NCI-H1105 (cell line): ENCODE measurements at regions not wholly inside any gene's neighbourhood (a gene's known extent, or its start where the extent isn't known, plus 50 kb on each side); places are given as distances from the start of the nearest gene placed in this dataset.
"Not testable (repeated sequence)": the region's sequence is repeated elsewhere in the genome, so short reads cannot be mapped to it uniquely, and the experiment has no call there.

Experiments used
- DNase-seq: peaks from one replicate; lab custom pipeline; 2025; lab: John Stamatoyannopoulos, UW

DNA sequence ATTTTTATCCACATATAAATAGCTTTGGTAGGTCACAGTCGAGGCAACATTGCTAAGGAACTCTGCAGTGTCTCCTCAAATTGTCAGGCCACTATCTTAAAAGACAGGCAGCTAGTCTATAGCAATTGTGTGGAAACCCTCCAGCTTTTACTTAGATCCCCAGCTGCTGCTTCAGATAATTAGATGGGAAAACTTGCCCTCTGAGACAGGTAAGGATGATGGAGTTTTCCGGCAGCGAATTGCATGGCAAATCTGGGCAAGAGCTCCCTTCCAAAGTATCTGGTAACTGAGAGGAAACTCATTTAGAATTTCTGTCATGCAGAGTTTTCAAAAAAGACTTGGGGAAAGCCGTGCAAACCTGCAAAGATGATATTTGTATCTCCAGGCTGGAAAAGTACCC, 886.2 kb downstream of the UQCRFS1 start:
- no peak for DNase-seq

DNA sequence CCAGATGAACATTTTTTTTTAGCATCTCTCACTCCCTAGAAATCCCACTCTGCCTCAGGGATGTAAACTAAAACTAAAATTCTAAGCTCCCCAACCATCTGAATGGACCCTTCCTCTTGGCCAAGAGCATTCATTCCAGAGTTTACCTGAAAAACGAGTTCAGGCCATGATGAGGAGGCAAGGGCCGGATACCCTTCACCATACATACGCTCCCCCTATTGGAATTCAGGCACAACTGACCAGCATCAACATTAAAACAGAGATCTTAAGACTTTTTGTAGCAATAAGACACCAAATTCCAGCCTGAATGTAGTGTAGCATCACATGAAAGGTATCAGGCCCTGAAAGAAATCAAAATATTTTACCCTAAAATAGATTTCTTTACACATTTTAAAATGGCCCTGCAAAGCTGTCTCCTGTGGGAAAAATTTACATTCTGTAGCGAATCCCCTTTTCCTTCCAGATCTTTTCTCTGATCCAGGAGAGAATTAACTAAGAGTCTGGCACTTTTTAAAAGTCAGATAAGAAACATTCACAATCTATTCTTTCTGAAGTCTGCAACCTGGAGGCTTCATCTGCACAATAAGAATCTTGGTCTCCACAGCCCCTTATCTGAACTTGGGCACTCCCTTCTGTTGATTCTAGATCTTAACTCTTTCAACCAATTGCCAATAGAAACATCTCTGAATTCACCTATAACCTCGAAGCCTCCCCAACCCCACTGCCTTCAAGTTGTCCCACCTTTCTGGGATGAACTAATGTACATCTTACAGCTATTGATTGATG, 888.5 kb downstream of the UQCRFS1 start:
- no peak for DNase-seq

DNA sequence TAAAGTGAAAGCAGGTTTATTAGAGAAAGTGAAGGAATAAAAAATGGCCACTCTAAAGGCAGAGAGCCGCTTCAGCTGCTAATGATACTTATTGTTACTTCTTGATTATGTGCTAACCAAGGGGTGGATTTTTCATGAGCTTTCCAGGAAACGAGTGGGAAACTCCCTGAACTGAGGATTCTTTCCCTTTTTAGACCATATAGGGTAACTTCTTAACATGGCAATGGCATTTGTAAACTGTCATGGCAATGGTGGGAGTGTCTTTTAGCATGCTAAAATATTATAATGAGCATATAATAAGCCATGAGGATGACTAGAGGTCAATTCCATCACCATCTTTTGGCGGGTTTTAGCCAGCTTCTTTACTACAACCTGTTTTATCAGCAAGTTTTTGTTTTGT, 890.0 kb downstream of the UQCRFS1 start:
- DNase-seq: no peak

DNA sequence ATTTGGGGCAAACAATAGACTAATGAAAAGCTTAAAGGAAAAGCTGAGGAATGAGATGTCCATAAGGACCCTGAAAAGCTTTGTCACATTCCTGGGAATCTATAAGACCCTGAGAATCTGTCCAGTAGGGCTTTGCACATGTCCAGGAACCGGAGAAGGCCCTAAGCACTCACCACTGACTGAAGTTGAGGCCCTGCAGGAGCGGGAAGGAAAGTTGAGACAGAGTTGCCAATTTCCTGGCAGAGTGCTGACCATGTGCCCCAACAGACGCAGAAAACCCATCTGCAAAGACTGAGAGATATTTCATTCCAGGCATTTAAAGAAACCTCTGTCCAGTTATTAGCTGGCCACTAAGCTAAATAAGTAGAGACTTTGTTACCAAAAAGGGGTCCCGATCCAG, 890.5 kb downstream of the UQCRFS1 start:
- no peak for DNase-seq

DNA sequence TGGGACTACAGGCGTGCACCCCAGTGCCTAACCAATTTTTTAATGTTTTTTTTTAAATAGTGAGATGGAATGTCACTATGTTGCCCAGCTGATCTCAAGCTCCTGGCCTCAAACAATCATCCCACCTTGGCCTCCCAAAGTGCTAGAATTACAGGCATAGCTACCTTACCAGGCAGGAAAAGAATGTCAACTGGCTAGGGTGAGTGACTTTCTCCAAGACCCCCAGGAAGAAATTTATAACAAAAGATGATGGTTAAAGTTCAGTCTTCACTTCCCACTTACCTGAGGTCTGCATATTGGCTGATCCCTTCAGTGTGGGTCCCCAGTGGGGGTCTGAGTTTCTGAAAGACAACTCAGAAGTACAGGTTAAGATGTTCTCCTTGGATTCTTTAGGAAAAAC, 893.0 kb downstream of the UQCRFS1 start:
- no peak for DNase-seq

DNA sequence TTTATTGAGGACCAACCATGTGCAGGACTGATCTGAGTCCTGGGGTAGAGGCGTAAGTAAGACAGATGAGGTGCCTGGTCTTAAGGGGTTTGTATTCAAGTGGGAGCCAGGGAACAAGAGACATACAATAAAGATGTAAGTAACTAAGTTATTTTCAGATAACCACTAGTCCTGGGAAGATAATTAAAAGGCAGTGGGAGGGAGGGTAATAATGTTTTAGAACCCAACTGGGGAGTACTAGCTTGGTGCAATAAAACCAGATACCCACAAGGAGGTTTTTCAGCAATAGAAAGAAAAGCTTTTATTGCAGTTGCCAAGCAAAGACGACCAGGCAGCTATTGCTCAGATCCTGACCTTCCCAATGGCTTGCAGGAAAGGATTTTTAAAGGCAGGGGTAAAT, 893.7 kb downstream of the UQCRFS1 start:
- DNase-seq: no peak

DNA sequence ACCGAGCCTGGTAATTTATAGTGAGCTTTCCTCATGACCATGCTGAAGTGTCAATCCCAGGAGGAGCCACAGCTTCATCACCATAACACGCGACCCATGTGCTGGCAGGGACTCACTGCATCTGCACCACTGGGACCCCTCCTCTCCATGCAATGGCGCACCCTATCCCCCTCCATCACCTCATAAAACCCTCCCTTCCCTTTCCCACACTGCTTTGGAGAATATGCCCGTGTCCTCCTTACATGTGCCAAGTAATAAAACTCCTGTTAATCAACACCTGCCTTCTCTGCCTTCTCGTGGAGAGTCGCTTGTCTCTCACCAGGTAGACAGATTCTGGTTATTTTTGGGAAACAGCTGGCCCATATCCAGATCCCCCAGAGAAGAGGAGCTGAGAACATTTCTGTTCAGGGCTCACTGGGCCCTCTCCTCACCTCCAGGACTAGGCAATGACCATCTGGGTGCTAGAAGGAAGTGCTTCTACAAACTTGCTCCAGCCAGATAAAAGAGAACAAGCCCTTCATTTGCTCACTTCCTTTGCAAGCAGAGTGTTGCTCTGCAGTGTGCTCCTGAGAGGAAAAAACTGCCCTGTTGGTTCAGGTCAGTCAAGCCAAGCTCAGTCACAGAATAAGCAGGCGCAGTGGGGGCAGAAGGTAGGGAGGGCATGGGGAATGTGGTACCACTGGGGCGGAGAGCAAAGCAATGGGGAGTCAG, 894.3 kb downstream of the UQCRFS1 start:
- DNase-seq: no peak

DNA sequence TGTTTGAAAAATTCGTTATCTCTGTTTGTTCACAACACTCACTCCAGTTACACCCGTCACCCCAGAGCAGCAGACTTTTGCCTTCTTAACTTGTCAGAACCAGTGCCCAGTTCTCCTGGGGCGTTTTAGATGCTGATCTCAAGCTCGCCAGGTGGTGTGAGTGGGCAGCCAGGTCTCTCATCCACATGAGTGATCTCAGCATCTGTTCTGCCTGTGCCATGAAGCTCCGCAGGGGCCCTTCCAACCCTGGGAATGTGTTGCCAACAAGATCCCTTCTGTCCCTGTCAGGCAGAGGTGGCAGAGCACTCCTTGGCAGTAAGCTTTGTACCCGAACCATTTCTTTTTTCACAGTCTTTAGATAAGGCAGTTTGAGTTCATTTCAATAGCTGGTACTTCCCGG, 896.5 kb downstream of the UQCRFS1 start:
- no peak for DNase-seq

DNA sequence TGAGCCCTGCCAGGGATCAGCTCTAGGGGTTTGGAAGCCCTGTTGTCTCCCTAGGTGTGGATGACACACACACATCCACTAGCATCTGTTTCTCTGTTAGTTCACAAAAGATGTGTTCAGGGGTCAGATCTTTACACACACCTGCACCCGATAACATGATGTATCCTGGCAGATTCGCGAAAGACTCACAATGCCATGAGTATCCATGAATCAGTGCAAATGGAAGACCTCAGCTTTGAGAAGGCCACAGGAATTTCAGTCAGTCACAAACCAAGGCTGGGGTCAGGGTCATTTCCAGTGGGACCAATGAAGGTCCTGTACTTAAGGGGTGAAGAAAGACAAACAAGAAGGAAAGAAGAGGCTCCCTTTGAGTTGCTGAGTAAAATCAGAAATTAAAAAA, 898.2 kb downstream of the UQCRFS1 start:
- DNase-seq: no peak

DNA sequence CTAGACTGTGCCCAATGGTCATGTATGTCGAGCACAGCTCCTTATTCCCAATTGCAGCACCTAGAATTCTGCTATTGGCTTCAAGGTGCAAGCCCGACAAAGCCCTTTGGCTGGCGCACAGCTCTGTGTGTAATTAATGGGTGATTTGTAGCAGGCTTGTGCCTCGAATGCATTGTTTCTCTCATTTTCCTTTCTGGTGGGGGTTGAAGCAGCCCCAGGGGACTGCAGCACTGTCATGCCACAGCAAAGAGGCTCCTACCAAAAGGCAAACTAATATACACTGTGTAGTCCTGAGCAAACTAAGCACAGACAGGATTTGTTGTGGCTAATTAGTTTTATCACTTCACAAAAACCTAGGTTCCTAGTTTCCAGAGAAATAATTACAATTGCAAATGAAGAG, 898.7 kb downstream of the UQCRFS1 start:
- no peak for DNase-seq

DNA sequence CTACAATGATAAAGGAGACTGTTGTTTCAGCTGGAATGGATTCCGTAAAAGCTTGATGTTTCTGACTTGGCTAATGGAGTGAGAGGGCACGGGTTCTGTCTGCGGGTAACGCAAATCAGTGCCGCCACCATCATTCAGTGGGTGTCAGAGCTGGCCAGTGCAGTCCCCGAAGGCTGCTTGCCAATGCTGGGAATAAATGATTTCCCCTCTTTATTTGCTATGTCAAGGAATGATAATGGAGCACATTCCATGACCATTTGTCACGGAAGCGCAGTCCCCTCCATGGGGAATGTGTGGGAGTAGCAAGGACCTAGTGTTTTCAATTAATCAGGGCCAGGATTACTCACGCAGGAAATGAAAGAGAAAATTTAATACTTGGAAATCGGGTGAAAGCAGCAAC, 899.3 kb downstream of the UQCRFS1 start:
- no peak for DNase-seq

DNA sequence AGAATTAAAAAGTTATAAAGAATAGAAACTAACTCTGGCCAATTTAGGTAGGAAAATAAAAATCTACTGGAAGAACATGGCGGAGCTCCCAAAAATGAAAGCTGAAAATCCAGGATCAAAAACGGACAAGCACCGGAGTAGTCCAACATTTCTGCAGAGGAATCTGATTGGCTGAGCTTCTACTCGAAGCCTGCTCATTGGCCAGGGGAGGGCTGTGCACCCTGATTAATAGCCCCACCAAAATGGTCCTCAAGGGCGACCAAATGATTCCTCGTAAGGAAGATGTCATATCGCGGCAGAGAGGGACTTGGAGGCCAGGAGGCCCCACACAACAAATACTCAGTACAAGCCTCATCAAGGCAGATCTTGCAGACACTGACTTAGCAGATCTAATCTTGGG, 900.7 kb downstream of the UQCRFS1 start:
- DNase-seq: no peak

DNA sequence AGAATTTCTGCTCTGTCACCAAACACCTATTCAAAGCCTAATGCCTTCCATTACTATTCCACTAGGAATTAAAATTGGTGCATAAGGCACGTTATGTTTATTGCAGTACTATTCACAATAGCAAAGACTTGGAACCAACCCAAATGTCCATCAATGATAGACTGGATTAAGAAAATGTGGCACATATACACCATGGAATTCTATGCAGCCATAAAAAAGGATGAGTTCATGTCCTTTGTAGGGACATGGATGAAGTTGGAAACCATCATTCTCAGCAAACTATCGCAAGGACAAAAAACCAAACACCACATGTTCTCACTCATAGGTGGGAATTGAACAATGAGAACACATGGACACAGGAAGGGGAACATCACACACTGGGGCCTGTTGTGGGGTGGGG, 902.1 kb downstream of the UQCRFS1 start:
- not testable (repeated sequence) for DNase-seq

DNA sequence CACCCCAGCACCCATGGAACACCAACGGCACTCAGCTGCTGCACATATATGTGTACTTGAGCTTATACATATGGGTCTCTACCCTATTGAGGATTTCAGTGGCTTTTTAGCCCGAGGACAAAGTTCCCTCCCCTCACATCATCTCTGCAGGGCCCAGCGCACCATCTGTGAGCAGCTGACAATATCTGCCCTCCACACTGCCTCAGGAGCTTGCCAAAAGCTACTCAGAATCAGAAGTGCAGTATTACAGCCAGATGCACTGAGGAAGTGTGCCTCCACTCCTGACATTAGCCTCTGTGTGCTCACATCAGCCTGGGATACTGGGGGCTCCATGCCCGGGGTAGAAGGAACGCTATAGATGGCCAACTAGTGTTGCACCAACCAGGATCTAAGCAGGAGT, 903.9 kb downstream of the UQCRFS1 start:
- no peak for DNase-seq

DNA sequence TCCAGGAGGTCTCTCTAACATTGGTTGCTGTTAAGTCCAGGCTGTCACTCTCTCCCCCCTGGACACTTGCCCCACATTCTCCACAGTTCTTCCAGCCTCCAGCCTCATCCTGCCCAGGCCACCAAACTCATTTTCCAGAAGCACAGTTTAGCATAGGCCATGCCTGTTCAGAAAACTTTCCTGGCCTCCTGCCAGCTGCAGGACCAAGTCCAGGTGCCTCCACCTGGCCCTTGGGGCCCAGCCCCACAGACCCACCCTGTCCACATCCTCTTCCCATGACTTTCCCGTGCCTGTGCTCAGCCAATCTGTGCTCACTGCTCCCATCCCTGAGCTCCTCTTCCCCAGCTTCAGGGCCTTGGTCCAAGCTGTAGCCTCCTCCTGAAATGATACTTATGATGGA, 905.0 kb downstream of the UQCRFS1 start:
- no peak for DNase-seq

DNA sequence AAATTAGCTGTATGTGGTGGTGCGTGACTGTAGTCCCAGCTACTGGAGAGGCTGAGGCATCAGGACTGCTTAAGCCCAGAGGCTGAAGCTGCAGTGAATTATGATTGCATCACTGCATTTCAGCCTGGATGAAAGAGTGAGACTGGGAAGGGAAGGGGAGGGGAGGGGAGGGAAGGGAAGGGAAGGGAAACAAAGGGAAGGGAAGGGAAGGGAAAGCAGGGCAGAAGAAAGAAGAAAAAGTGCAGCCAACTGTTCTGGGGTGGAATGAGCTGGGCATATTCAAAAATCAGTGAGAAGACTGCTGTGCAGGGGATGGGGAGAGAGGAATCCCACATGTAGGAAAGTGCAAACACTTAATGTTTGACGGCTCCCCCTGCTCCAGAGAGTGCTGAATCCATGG, 905.5 kb downstream of the UQCRFS1 start:
- no peak for DNase-seq

DNA sequence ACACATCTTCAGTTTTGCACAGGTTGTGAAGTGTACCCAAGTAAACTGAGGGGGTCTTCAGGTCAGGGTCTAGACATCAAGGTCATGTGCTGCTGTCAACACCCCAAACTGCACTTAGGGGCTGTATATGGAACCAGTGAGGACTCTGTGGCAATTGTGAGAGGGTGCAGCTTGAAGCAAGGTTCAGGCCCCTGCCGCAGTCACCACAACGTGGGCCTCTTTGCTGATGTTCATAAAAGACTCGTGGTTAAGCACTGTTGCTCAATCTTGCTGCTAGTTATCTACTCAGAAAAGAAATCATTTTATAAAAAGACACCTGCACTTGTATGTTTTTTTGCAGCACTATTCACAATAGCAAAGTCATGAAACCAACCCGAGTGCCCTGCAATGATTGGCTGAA, 907.4 kb downstream of the UQCRFS1 start:
- no peak for DNase-seq

DNA sequence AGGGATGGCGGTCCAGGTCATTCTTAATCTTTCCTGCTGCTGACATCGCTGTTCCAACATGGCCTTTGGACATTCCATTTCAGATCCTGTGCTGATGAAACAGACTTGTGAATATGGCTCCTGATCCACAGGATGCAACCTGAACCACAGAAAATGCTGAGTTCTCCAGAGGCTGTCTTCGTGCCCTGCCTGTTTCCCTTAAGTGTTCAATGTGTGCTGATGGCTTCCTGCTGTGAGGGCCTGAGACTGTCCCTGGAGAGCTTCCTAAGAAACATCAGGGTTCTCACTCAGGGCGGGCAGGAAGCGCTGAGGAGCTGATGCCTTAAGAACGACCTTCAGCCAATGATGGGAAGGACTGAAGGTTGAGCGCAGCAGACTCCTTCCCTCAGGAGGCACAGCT, 909.4 kb downstream of the UQCRFS1 start:
- no peak for DNase-seq

DNA sequence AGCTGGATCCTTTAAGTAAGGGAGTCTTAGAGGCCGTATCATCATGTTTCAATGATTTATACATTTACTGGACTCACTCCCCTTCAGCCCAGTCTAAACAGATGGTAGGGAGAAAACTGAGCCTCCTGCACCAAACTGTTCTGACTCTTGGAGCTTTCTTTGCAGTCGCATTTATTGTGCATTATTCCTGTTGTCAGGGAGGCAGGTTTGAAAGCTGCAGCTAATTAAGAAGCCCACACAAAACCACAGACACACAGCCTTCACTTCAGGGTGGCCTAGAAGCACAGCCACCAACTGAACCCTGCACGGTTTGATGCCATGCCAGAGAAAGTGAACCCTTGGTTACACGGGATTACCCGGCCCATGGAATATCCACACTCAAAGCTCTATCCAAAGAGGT, 911.0 kb downstream of the UQCRFS1 start:
- no peak for DNase-seq

DNA sequence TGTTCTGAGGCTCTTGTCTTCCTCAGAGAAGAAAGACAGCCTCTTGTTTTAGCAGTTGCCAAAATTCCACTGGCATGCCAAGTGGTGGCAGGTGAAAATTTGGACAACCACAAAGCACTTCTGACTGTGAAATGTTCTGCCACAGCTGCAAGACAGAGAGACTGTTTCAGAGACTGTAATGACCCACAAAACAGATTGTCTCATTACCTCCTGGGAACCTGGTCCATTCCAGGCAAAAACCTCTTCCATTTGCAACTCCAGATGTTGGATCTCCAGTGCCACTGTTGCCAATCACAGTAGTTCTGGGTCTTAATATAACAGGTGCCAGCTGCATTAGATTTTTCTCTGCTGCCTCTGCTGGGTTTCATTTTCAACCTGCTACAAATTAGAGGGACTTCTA, 911.5 kb downstream of the UQCRFS1 start:
- no peak for DNase-seq

DNA sequence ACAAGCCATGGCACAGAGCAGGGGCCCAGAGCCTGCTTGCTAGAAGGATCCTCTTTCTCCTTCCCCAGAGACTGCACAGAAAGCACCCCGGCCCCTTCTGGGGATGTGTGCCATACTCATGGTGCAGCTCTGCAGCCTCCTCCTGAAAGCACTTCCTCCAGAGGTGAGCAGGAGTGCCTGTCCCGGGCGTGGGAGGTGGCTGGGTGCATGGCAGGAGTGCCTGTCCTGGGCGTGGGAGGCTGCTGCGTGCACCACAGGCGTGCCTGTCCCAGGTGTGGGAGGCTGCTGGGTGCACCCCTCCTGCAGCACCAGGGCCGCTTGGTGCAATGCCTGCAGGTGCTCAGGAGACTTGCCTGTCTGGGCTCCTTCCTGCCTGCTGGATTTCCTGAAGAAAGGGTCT, 913.3 kb downstream of the UQCRFS1 start:
- no peak for DNase-seq

DNA sequence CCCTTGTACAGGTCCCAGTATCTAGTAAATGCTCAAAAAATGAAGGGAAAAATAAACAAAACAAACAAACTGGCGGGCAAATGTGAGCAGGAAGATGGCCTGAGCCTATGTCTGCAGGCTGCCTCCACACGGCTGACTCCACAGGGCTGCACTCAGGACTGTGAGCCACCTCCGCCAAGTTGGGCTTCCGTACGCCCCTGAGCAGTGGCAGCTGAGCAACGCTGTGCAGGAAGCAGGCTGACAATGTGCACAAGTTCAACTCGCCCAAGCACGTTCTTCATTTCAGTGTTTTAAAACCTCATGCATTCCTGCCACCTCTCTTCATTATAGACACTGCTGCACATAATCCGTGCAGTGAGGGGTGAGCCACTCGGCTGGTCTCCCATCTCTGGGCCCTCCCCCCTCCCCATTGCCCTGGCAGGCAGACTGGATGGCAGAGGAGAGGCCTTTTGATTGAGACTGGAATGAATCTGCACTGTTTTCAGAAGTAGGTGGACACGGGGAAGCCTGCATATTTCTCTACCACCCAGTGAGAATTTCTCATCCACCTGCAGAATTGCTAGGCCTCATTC, 915.3 kb downstream of the UQCRFS1 start:
- DNase-seq: no peak

DNA sequence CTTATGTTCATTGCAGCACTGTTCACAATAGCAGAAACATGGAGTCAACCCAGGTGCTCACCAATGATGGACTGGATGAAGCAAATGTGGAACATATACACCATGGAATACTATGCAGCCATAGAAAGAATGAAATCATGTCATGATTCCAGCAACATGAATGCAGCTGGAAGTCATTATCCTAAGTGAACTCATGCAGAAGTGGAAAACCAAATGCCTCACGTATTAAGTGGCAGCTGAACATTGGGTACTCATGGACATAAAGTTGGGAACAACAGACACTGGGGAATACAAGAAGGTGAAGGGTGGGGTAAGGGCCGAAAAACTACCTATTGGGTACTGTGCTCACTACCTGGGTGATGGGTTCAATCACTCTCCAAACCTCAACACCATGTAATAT, 915.9 kb downstream of the UQCRFS1 start:
- no peak for DNase-seq

DNA sequence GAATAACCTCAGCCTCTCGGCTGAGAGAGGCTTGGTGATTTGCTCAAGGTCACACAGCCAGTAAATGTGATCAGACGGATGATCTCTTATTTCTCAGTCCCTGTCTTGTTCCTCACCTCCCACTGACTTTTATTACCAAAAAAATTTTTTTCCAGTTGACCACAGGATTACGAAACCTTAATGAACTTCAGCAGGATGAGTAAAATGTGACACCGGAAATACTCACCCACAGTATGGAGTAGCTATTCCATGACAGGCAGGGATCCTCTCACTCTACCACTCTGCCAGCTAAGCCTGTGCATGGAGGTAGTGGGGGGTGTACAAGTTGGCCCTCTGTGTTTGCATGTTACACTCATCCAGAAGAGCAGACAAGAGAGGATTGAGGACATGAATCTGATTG, 916.4 kb downstream of the UQCRFS1 start:
- DNase-seq: no peak
